Esophagus squamous epithelium (tissue), 5 donors: ENCODE measurements at regions not wholly inside any gene's neighbourhood (a gene's known extent, or its start where the extent isn't known, plus 50 kb on each side); places are given as distances from the start of the nearest gene placed in this dataset.

ENCODE experiments used
- DNase-seq: peaks from one replicate; lab custom pipeline; 2025; lab: John Stamatoyannopoulos, UW
- H3K27ac ChIP-seq, 4 donors: fragments of 200-600 bp; sonication (generic); one replicate each; pipeline ENCODE4 v1.5.1; 2016 to 2019; ENCODE audit warnings: mild to moderate bottlenecking in 1 of 4
- H3K27me3 ChIP-seq, 4 donors: fragments of 200-600 bp; sonication (generic); 1 replicate in 3 of 4; 2 replicates in 1 of 4; pipeline versions ENCODE4 v1.5.1 to v1.6.0; 2017 to 2021; ENCODE audit warnings: antibody characterized with exemption in 1 of 4
- H3K36me3 ChIP-seq, 3 donors: fragments of 200-600 bp; sonication (generic); one replicate each; pipeline ENCODE4 v1.5.1; 2016 to 2019
- H3K4me1 ChIP-seq, 3 donors: fragments of 200-600 bp; sonication (generic); one replicate each; pipeline ENCODE4 v1.5.1; 2017 to 2019
- H3K4me3 ChIP-seq, 4 donors: fragments of 200-600 bp; sonication (generic); 1 replicate in 3 of 4; 2 replicates in 1 of 4; pipeline ENCODE4 v1.5.1; 2016 to 2019; ENCODE audit warnings: mild to moderate bottlenecking in 2 of 4, moderate library complexity in 1 of 4
- H3K9me3 ChIP-seq, 3 donors: fragments of 200-600 bp; sonication (generic); one replicate each; pipeline ENCODE4 v1.5.1; 2016 to 2019
- POLR2A ChIP-seq, 4 donors: fragments of 450-650 bp; IDR thresholded peaks; one replicate each; pipeline ENCODE4 v1.6.1; 2017; ENCODE audit warnings: antibody characterized with exemption in 4 of 4, mild to moderate bottlenecking in 4 of 4, moderate library complexity in 3 of 4
- WGBS, 2 donors: methylation state at CpG; one replicate each; pipeline ENCODE4 v1.1.5; 2018; 5-methylcytosine and 5-hydroxymethylcytosine counted together
- intact Hi-C: fragments of 100-400 bp; cut with DNase I; formaldehyde crosslinking; loops from one replicate; pipeline ENCODE4 v1.15.0; 2022
- TF ChIP-seq, protein P1 (sequence below), 6 experiments: fragments of 450-650 bp in 4 of 6; fragments of 200-600 bp in 2 of 6; sonication (generic) in 2 of 6; IDR thresholded peaks; one replicate each; pipeline ENCODE4 v1.5.1; 2016 to 2019; ENCODE audit warnings: antibody characterized with exemption in 6 of 6, mild to moderate bottlenecking in 4 of 6, moderate library complexity in 4 of 6
- donor health status: DM: yes; HTN: yes; CAD: no.

DNA sequence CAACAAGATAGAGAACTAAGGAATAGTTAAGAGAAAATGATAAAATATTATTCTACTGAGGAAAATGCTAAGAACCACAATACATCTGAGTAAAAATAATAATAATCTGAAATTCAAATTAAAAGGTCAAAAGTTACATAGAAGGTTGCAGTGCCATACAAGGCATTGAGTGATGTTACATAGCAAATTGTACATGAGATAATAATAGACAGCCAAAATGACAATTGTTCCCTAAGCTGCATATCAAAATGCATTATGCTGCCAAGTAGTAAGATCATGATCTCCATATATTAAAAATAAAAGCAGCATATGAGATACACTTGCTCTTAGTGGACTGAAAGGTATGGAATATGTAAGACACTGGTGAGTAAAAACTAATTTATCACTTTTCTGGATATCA lies 547.7 kb downstream of the KCNT2 start:
- TF ChIP-seq, protein P1, sequence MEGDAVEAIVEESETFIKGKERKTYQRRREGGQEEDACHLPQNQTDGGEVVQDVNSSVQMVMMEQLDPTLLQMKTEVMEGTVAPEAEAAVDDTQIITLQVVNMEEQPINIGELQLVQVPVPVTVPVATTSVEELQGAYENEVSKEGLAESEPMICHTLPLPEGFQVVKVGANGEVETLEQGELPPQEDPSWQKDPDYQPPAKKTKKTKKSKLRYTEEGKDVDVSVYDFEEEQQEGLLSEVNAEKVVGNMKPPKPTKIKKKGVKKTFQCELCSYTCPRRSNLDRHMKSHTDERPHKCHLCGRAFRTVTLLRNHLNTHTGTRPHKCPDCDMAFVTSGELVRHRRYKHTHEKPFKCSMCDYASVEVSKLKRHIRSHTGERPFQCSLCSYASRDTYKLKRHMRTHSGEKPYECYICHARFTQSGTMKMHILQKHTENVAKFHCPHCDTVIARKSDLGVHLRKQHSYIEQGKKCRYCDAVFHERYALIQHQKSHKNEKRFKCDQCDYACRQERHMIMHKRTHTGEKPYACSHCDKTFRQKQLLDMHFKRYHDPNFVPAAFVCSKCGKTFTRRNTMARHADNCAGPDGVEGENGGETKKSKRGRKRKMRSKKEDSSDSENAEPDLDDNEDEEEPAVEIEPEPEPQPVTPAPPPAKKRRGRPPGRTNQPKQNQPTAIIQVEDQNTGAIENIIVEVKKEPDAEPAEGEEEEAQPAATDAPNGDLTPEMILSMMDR (IDR thresholded peaks at IDR 0.05): no peak
- TF ChIP-seq POLR2A (IDR thresholded peaks at IDR 0.05): no peak
- H3K4me3 ChIP-seq: no peak overlapping the region
- no peaks in the 10 kb centered on the region for H3K36me3 ChIP-seq
- H3K4me1 ChIP-seq: no peaks in the 10 kb centered on the region
- H3K9me3 ChIP-seq: no peaks in the 10 kb centered on the region
- no peaks in the 10 kb centered on the region for H3K27me3 ChIP-seq
- DNase-seq: no peak
- no peak overlapping the region for H3K27ac ChIP-seq
- intact Hi-C loops: no loop called here

GRCh38 chr1:196059210-196059609 lies 549.0 kb downstream of the KCNT2 start:
- H3K9me3 ChIP-seq: no peaks in the 10 kb centered on the region
- H3K36me3 ChIP-seq: no peaks in the 10 kb centered on the region
- no peak for DNase-seq
- H3K4me1 ChIP-seq: no peaks in the 10 kb centered on the region
- H3K4me3 ChIP-seq: no peak overlapping the region
- H3K27ac ChIP-seq: no peak overlapping the region
- TF ChIP-seq, protein P1 (IDR thresholded peaks at IDR 0.05): no peak
- TF ChIP-seq POLR2A (IDR thresholded peaks at IDR 0.05): no peak
- intact Hi-C loops: no loop called here
- no peaks in the 10 kb centered on the region for H3K27me3 ChIP-seq

DNA sequence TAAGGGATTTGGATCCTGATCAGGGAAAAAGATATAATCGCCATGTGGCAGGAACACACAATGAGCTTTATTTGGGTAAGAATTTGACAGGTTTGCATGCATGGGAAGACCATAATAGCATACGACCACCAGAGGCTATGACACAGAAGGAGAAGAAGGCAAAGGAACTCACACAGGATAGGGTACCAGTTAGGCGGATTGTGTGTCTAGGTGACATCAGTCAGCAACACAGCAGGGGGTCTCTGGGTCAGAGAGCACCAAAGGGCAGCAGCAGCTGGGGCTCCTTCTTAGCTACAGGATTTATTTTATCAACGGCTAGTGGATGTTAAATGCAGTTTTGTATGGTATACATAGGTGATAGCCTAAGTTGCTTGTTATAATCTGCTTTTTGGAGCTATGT lies 551.3 kb downstream of the KCNT2 start:
- Histone ChIP-seq H3K27me3 (no peaks in the 10 kb centered on the region), H3K27ac (no peak overlapping the region), H3K9me3 (no peaks in the 10 kb centered on the region), H3K36me3 (no peaks in the 10 kb centered on the region), H3K4me1 (no peaks in the 10 kb centered on the region), H3K4me3 (no peak overlapping the region)
- intact Hi-C loops: no loop called here
- TF ChIP-seq POLR2A (IDR thresholded peaks at IDR 0.05): no peak
- TF ChIP-seq, protein P1 (IDR thresholded peaks at IDR 0.05): no peak
- 51 to 54% methylated on average over 4 of the region's 4 CpGs for WGBS, 2 donors
- no peak for DNase-seq

DNA sequence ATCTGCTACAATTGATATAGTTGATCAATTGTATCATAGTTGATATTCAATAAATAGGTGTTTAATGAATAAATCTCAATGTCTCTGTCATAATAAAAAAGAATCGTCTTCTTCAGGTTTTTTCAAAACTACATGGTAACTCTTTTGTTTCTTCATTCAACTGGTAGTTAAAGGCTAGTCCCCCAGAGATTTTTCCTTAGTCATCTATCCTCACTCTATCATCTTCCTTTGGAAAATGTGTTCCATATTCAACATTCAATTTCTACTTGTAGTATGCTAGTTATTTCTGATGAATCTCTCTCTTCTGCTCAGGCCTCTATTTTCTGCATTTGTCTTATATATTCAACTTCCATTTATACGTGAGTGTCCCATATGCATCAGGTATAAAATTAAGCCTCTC lies 558.8 kb downstream of the KCNT2 start:
- Histone ChIP-seq H3K36me3 (no peaks in the 10 kb centered on the region), H3K4me1 (no peaks in the 10 kb centered on the region), H3K27ac (no peak overlapping the region), H3K9me3 (no peaks in the 10 kb centered on the region), H3K4me3 (no peak overlapping the region), H3K27me3 (no peaks in the 10 kb centered on the region)
- intact Hi-C loops: no loop called here
- DNase-seq: no peak
- 82 to 94% methylated on average over 2 of the region's 2 CpGs for WGBS, 2 donors
- no peak for TF ChIP-seq POLR2A (IDR thresholded peaks at IDR 0.05)
- TF ChIP-seq, protein P1 (IDR thresholded peaks at IDR 0.05): no peak

- 42 to 58% methylated on average over 2 of the region's 2 CpGs for WGBS, 2 donors
- no peak for DNase-seq
- intact Hi-C loops: no loop called here
Observed at GRCh38 chr1:196043268-196043667, 565.0 kb downstream of the KCNT2 start.

More at GRCh38 chr1:196043268-196043667, 565.0 kb downstream of the KCNT2 start:
- no peaks in the 10 kb centered on the region for H3K27me3 ChIP-seq
- H3K27ac ChIP-seq: no peak overlapping the region
- TF ChIP-seq, protein P1 (IDR thresholded peaks at IDR 0.05): no peak
- no peak overlapping the region for H3K4me3 ChIP-seq
- no peaks in the 10 kb centered on the region for H3K9me3 ChIP-seq
- no peaks in the 10 kb centered on the region for H3K4me1 ChIP-seq
- no peaks in the 10 kb centered on the region for H3K36me3 ChIP-seq
